ENCODE measurements at regions not wholly inside any gene's neighbourhood (a gene's known extent, or its start where the extent isn't known, plus 50 kb on each side); places are given as distances from the start of the nearest gene placed in this dataset.
A peak's percentile ranks its signal among the peaks of the same experiment; 100 is the strongest.
"Not testable (repeated sequence)": the region's sequence is repeated elsewhere in the genome, so short reads cannot be mapped to it uniquely, and the experiment has no call there.

GRCh38 chr15:31223478-31224350, 102.9 kb upstream of the KLF13 start:
- no peak for TF ChIP-seq CTCF (IDR thresholded peaks at IDR 0.05)
- H3K4me1 Mint-ChIP-seq = peaks cover 30% of the 10 kb centered on the region
- no peaks in the 10 kb centered on the region for H3K36me3 Mint-ChIP-seq (ENCODE audit: low read depth)
- peak overlapping the region; percentile 41 for H3K27ac Mint-ChIP-seq
- no peak for DNase-seq
- no peaks in the 10 kb centered on the region for H3K9me3 Mint-ChIP-seq
- peaks cover 16% of the 10 kb centered on the region for H3K27me3 Mint-ChIP-seq (ENCODE audit: low read depth, poor library complexity)
- H3K4me3 Mint-ChIP-seq = no peak overlapping the region

DNA sequence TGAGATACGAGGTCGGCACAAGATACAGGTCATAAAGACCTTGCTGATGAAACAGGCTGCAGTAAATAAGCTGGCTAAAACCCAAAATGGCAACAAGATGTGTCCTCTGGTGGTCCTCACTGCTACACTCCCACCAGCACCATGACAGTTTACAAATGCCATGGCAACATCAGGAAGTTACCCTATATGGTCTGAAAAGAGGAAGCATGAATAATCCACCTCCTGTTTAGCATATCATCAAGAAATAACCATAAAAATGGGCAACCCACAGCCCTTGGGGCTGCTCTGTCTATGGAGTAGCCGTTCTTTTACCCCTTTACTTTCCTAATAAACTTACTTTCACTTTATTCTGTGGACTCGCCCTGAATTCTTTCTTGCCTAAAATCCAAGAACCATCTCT, 102.0 kb upstream of the KLF13 start:
- Mint-ChIP-seq H3K27me3 (ENCODE audit: low read depth, poor library complexity) (peaks cover 16% of the 10 kb centered on the region), H3K4me1 (peaks cover 30% of the 10 kb centered on the region)
- not testable (repeated sequence) for H3K4me3 Mint-ChIP-seq; H3K27ac Mint-ChIP-seq; H3K9me3 Mint-ChIP-seq; DNase-seq; H3K36me3 Mint-ChIP-seq (ENCODE audit: low read depth)

DNA sequence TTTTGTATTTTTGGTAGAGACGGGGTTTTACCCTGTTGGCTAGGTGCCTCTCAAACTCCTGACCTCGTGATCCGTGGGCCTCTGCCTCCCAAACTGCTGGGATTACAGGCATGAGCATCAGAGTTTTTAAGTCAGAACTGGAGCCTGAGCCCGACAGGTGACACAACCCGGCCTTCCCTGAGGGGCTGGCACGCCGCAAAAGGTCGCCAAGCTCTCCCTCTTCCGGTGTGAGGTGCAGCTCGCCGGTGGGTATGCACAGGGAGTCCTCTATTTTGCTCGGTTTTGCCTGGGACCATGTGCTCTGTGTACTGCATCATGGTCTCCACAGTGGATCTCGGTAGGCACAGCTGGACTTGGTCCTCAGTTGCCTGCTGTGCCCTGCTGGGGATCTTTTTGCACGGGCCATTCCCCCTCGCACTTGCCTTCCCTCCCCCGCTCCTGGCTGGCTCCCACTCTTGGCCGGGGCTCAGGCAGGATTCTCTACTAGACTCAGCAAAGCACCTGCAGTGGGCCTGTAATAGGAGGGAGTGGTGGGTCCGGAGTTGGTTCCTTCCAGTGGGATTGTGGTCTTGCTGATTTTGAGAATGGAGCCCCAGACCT, 101.2 kb upstream of the KLF13 start:
- no peak for DNase-seq
- H3K9me3 Mint-ChIP-seq = no peaks in the 10 kb centered on the region
- H3K36me3 Mint-ChIP-seq (ENCODE audit: low read depth) = no peaks in the 10 kb centered on the region
- no peak for TF ChIP-seq CTCF (IDR thresholded peaks at IDR 0.05)
- no peak overlapping the region for H3K27ac Mint-ChIP-seq
- peaks cover 30% of the 10 kb centered on the region for H3K4me1 Mint-ChIP-seq
- peaks cover 15% of the 10 kb centered on the region for H3K27me3 Mint-ChIP-seq (ENCODE audit: low read depth, poor library complexity)
- H3K4me3 Mint-ChIP-seq = no peak overlapping the region

DNA sequence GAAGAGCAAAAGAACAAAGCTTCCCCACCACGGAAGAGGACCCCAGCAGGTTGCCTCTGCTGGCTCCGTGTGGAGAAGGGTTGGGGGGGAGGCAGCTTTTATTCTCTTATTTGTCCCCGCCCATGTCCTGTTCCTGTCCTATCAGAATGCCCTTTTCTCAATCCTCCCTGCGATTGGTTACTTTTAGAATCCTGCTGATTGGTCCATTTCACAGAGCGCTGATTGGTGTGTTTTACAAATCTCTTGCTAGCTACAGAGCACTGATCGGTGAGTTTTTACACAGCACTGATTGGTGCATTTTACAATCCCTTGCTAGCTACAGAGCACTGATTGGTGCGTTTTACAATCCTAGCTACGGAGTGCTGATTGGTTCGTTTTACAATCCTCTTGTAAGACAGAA, 100.6 kb upstream of the KLF13 start:
- Mint-ChIP-seq H3K4me3 (no peak overlapping the region), H3K27me3 (ENCODE audit: low read depth, poor library complexity) (peaks cover 17% of the 10 kb centered on the region), H3K9me3 (no peaks in the 10 kb centered on the region), H3K36me3 (ENCODE audit: low read depth) (no peaks in the 10 kb centered on the region), H3K27ac (no peak overlapping the region), H3K4me1 (peaks cover 35% of the 10 kb centered on the region)
- no peak for DNase-seq
- TF ChIP-seq CTCF (IDR thresholded peaks at IDR 0.05) = no peak

- H3K4me3 Mint-ChIP-seq = no peak overlapping the region
- no peak for DNase-seq
- no peak overlapping the region for H3K27ac Mint-ChIP-seq
- H3K4me1 Mint-ChIP-seq = peaks cover 32% of the 10 kb centered on the region
- no peaks in the 10 kb centered on the region for H3K9me3 Mint-ChIP-seq
- TF ChIP-seq CTCF (IDR thresholded peaks at IDR 0.05) = no peak
- no peaks in the 10 kb centered on the region for H3K36me3 Mint-ChIP-seq (ENCODE audit: low read depth)
- H3K27me3 Mint-ChIP-seq (ENCODE audit: low read depth, poor library complexity) = peaks cover 24% of the 10 kb centered on the region
Observed at GRCh38 chr15:31227235-31227634, 99.4 kb upstream of the KLF13 start.

DNA sequence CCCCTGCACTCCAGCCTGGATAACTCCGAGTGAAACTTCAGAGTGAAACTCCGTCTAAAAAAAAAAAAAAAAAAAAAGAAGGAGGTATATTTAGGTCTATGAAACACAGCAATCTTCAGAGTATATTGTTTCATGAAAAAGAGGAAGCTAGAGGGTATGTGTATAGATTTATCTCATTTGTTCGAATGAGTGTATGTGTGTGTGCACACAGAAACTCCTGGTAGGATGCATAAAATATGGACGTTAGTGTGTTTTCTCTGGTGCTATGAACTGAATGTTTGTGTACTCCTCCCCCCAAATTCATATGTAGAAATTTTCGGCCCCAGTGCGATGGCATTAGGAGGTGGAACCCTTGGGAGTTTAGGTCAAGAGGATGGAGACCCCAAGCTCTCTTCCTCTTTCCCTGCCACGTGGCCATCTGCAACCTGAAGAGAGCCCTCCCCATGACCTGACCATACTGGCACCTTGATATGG, 98.6 kb upstream of the KLF13 start:
- H3K36me3 Mint-ChIP-seq (ENCODE audit: low read depth) = no peaks in the 10 kb centered on the region
- H3K4me3 Mint-ChIP-seq = no peak overlapping the region
- peaks cover 24% of the 10 kb centered on the region for H3K4me1 Mint-ChIP-seq
- no peak for TF ChIP-seq CTCF (IDR thresholded peaks at IDR 0.05)
- peaks cover 24% of the 10 kb centered on the region for H3K27me3 Mint-ChIP-seq (ENCODE audit: low read depth, poor library complexity)
- no peak overlapping the region for H3K27ac Mint-ChIP-seq
- DNase-seq = no peak
- H3K9me3 Mint-ChIP-seq = no peaks in the 10 kb centered on the region
